NCI-H2196 (cell line): ENCODE measurements at regions not wholly inside any gene's neighbourhood (a gene's known extent, or its start where the extent isn't known, plus 50 kb on each side); places are given as distances from the start of the nearest gene placed in this dataset.

ENCODE experiments used
- DNase-seq: peaks from one replicate; lab custom pipeline; 2025; ENCODE audit not compliant: unreplicated experiment; lab: John Stamatoyannopoulos, UW

GRCh38 chr3:178485756-178486155 is 50.5 kb upstream of the KCNMB2 start:
- DNase-seq: no peak
